EL (cell line): ENCODE measurements at regions not wholly inside any gene's neighbourhood (a gene's known extent, or its start where the extent isn't known, plus 50 kb on each side); places are given as distances from the start of the nearest gene placed in this dataset.
A peak's percentile ranks its signal among the peaks of the same experiment; 100 is the strongest.

Experiments used
- DNase-seq: peaks from one replicate; pipeline ENCODE4 v3.0.0-alpha.2; 2016

GRCh38 chr20:10925767-10926166 lies 252.0 kb upstream of the JAG1 start:
- DNase-seq: peak; percentile 38

- no peak for DNase-seq
These were observed 253.3 kb upstream of the JAG1 start for GRCh38 chr20:10927011-10927583.

DNA sequence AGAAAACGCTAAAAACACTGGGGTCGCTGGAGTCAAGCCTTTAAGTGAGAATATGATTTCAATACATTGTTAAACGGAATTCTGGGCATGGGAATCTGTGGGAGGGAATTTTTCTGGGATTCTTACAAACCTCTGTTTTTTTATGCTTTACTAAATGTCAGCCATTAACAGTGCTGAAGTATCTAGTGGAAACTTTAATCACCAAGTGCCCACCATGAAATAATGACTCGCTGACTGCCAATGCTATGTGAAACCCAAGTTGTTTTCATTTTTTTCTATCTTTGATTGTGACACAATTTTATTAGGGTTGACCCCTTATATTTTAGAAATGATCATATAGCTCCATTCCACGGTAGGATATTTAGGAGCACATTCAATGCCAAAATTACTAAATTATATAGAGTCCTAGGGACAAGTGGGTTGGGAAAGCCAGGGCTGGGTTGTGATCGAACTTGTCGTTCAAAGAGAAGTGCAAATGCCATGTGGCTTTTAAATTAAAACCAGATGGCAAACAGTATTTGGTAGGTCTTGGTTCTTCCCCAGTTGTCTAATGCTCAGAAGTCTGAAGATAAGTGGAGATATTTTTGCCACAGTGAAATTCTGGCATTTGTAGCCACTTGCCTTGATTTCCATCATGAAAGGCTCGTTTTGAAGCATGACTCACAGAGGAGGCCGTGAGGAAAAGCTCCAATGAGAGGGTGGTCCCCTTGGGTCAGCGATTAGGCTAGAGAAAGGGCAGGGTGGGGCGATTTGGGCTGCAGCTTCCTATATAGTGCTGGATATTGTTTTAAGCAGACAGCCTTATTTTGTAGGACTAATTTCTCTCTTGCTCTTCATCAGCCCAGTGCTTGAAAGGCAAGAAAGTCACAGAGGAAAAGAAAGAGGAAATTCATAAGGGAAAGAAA lies 254.4 kb upstream of the JAG1 start:
- peak; percentile 68 for DNase-seq

DNA sequence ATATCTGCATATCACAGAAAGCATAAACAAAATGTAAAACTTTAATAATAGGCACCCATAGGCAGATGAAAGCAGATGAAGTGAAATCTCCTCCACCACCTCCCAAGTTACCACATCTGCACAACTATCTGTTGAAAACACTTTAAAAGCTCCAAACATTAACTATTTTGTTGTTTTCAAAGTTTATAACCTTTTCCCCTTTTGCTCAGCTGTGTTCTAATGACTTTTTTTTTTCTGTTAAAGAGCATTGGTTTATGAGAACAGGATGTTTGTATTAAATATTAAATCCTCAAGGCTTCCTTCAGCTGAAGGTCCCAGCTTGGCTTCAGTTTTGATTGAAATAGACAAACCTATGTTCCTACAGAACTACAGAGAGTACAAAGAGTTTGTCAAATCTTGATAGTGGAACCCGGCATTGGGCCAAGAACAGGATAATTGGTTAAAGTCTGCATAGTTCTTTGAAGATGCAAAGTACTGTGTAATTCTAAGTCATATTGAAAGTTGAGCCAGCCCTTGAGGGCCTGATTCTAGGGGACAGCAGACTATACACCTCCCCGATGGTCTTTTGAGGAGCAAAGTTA lies 255.1 kb upstream of the JAG1 start:
- DNase-seq: peak; percentile 17

- no peak for DNase-seq
These were observed 262.0 kb upstream of the JAG1 start for GRCh38 chr20:10935658-10936402.

- no peak for DNase-seq
These were observed 263.0 kb upstream of the JAG1 start for GRCh38 chr20:10936786-10937185.

- DNase-seq: peak; percentile 16
These were observed 265.6 kb upstream of the JAG1 start for GRCh38 chr20:10939331-10939941.

- DNase-seq: no peak
These were observed 267.1 kb upstream of the JAG1 start for GRCh38 chr20:10940941-10941340.

DNA sequence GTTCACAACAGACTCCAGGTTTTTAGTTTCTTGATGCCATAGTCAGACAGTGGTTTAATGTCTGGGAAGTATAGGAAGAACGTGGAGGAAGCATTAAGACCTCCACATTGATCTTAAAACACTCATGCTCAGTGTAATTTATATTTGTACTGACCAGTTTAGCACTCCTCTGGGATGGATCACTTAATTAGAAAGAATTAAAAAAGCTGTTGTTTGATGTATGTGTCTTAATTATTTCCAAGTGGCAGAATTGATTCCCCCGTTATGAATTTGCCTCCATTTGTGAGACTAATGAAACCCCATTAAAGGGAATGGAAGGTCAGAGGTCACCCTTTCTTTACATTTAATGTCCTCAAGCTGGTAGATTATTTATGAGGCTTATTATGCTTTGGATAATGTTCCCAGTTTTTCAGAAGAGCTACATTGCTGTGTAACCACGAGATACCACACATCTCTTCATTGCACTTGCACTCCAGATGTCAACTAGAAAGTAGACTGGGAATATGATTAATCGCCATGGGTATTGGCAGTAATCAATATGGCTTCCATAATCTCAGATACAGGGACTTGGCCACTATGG lies 270.0 kb upstream of the JAG1 start:
- no peak for DNase-seq

GRCh38 chr20:10946124-10946880 lies 272.5 kb upstream of the JAG1 start:
- no peak for DNase-seq

GRCh38 chr20:10947726-10948125 lies 273.9 kb upstream of the JAG1 start:
- no peak for DNase-seq

DNA sequence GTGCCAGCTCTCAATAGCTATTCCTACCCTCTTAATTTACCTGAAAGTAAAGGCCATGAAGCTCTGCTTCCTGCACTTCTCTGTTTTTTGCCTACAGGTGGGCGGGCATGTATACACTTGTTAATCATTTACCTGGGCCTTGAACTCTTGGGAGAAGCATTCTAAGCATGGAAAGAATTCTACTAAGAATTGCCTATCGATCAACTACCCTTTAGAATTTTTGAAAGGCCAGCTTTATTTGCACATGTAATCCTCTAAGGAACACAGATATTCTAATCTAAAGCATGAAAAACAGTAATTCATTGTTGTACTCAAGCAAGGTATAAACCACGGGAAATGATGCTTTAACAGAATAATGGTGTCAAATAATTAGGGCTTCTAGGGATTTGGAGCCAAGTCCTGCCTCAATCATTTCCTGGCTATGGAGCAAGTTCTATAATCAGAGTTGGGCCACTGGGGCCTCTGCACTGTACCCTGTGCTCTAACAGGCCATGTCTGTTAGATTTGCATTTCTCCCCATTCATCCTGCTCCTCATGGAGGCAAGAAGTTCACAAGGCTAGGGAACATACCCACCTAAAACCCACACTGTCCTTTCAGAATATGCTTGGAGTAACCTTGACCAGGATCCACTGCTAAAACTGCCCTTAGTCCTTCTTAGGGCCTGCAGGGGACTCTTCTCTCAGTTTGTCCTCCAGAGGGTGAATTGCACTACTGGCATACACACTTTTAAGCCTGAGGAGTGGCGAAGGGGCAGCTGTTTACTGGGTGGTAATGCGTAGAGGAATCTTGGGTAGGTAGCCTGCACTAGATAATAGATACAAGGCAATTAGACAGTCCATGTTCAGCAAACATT lies 276.4 kb upstream of the JAG1 start:
- no peak for DNase-seq

GRCh38 chr20:10951216-10951615 lies 277.4 kb upstream of the JAG1 start:
- DNase-seq: no peak

GRCh38 chr20:10951904-10952303 lies 278.1 kb upstream of the JAG1 start:
- DNase-seq: no peak

- DNase-seq: no peak
These were observed 279.6 kb upstream of the JAG1 start for GRCh38 chr20:10953437-10953836.

- no peak for DNase-seq
These were observed 280.5 kb upstream of the JAG1 start for GRCh38 chr20:10954137-10954840.

DNA sequence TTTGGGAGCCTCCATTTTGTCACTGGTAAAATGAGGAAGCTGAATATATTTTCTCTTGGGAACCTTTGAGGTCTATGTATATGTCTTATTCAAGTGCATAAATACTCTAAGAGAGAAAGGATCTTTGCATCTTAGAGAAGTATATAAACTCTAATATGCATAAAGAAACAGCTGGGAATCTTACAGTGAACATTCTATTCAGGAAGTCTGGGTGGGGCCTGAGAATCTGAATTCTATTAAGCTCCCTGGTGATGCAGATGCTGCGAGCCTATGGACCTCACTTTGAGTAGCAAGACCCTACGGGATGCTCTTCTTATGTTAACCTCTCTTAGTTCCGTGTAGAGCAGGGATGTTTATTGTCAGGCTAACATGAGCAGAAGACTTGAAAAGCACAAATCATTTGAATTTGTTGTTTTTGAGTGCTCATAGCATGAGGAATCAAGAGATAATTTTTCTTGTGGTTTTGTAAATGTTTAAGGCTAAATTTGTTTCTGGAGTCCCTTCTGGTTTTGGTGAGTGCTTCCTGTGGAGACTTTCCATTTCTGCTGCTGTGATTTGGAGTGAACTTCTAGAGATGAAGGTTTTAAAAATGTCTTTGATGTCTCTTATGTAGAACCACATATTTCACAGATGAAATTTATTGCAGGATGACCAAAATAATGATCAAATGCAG lies 281.2 kb upstream of the JAG1 start:
- no peak for DNase-seq

DNA sequence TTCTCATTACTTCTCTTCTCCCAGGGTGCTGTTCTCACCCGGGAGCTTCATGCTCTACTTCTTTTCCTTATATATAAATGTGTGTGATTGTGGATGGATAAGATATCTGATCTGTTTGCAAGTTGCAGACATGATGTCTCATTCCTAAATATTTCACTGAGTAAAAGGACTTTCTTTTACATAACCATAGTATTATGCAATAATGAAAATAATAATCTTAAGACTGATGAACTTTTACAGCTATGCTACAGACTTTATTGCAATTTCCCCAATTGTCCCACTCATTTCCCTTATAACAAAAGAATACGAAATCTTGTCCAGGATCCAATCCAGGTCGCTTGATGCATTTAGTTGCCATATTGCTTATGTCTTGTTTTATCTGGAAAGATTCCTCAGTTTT lies 284.5 kb upstream of the JAG1 start:
- no peak for DNase-seq

DNA sequence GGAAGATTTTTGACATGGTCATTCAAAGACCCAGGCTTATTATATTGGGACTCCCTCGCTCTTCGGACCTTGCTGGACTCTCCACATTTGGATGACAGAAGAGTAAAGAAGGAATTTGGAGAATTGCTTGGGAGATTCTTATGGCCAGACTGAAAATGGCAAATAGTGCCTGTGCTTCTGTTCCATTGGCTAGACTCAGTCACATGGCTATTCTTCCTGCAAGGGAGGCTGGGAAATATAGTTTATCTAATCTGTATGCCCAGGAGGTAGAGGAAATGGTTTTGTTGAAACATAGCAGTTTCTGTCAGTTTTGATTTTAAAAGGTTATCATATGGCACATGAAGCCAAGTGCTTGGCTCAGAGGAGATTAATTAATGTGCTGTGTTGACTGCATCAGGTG lies 286.6 kb upstream of the JAG1 start:
- no peak for DNase-seq
